GM19238 (cell line): ENCODE measurements at regions not wholly inside any gene's neighbourhood (a gene's known extent, or its start where the extent isn't known, plus 50 kb on each side); places are given as distances from the start of the nearest gene placed in this dataset.

ENCODE experiments used
- DNase-seq: peaks from one replicate; pipeline ENCODE4 v3.0.0; 2011; ENCODE audit warnings: low spot score; ENCODE audit not compliant: insufficient read length

DNA sequence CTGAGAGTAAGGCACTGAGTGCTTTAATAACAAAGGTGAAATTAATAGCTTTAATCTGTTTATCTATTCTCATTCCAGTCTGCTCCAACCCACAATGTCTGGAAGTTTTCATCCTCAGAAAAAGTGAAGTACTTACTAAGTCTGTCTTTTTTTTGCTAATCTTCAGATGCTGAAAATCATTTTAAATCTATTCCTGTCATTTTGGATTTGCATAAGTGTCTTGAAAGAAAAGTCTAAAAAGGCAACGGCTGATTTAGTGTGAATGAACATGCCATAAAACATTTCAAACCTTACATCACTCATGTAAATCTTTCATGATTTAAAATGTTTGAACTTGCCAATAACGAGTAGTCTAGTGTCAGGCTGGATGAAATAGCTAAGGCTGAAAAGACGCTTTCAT lies 685.6 kb downstream of the RPS29 start:
- no peak for DNase-seq

DNA sequence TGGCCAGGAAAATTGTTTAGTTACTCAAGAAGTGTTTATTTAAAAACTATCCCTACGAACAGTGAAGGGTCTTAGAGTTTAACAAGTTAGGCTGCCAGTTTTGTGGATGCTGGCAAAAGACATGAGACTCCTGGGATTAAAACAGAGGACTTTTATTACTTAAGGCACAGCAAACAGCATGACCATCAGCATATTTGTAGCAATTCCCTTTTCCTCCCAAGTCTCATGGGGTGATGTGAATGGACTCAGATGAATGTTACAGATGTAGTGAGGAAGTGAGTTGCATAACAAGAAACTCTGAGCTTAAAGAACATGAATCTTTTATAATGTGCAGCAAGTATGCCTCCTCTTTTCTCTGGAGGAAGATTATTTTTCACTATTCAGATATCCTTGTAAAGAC lies 695.8 kb downstream of the RPS29 start:
- no peak for DNase-seq

DNA sequence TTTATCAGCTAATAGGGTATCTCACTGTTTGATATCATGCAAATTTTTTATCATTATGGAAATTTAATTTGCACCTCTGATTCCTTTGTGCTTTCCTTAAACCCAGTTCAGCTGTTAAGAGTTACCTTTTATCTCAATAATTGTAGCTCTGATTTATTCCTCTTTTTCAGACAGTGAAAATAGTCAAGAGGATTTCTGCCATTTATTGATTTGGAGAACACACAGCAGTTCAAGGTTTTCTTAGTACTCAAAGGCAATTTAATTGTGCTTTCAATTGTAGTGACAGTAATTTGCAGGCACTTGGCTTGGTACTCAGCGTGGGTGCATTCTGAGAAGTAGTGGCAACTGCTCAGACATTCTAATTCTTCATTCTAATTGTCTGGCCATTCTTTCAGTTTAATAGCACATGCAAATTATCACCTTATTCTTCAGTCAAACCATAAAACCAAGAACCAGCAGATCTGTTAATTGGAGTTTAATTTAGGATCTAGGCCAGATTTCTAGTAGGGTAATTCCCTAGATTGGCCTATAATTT lies 709.3 kb downstream of the RPS29 start:
- no peak for DNase-seq

DNA sequence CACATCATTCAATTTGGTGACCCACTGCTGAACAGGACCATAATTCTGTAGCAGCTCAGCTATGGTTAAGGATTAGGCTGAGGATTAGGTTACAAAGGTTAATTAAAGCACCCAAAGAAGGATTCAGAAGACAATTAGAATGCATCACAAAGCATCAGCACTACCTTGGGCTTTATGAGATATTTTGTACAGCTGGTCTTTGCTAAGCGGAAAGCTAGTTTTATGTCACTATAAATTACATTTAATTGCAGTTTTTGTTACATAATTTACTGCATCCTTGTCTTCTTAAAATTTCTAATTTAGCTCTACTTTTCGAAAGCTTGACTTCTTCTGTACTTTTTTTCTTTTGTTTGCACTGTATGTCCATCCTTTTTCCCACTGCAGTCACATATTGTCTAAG lies 711.5 kb downstream of the RPS29 start:
- DNase-seq, result no peak

DNA sequence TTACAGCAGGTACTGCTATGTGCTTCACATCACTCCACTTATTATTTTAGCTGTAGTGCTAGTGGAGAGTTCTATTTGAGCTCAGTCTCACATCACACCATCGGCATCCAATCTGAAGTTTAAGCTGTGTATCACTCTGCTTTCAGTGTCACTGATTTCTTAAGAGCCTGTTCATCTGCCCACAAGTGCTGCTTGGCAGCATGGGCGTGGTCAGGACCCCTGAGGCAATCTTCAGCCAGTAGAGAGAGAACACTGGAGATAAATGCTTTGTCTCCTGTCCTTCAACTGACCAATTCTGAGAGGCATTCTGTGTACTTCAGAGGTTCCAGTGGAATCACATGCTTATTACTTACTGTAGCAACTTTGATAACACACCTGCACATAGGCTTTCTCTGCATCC lies 728.8 kb downstream of the RPS29 start:
- DNase-seq, result no peak

DNA sequence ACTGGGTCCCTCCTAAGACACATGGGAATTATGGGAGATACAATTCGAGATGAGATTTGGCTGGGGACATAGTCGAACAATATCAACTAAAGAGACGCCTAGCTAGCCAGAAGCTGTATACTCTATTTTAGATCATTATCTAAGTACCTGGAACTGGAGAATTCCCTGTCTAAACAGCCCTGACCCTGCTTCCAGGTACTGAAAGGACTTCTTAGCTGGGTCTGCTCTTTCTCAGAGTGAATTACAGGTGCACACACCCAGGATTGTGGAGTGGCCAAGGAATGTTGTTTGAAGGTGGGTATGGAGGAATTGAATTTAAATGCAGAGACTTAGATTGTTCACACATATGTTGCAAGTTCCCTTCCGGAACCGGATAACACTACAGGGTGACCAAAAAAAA lies 733.0 kb downstream of the RPS29 start:
- DNase-seq, result no peak

DNA sequence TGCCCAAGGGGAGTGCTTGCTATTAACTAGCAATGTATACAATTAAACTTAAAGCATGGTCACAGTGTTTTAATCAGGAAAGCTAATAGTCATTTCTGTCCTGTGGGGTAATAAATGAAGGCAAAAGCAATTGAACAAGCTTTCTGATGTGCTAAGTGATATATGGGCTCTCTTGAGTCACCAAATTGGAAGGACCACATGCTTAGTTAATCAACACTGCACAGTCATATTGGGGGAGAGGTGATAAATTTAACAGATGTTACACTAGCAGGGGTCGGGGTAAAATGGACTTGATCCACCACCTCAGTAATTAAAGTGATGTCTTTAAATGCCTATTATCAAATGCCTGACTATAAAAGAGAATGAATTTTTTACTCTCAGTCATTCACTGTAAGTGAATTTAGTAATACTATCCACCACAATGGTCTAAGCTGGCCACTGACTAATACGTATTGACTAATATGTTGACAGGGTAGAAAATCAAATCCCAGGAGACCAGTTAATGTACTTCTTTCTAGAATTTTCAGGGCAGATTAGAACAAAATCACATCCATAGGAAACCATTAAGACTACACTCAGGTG lies 736.3 kb downstream of the RPS29 start:
- DNase-seq, result no peak

DNA sequence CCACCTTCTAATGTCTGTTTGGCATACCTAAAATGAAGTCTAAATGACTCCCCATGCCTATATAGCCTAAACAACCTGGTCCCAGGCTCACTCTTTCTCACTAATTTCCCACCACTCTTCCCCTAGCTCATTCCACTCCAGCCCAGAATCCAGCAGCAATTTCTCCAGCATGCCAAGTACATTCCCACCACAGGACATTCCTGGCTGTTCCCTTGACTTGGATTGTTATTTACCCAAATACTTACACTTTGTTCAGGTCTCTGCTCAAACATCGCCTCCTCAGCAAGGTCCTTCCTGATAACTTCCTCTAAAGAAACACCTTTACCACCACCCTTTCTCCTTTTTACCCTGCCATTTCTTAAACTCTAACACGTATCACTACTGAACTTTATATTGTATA lies 743.4 kb downstream of the RPS29 start:
- DNase-seq, result no peak

DNA sequence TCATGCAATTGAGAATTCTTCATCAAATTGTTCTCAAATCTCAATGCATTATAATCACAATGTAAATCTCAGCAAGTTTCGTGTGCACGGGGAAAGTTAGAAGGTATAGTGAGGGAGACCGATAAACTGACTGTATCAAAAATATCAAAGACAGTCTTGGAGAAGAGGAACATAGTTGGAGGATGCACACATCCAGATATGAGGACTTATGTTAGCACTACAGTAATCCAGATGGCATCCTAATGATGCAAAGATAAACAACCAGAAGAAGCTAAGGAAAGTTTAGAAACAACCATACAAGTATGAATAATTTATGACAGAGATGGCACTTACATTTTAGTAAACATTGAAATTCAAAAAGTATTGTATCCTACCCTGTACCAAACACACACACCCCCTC lies 760.1 kb downstream of the RPS29 start:
- DNase-seq, result no peak

DNA sequence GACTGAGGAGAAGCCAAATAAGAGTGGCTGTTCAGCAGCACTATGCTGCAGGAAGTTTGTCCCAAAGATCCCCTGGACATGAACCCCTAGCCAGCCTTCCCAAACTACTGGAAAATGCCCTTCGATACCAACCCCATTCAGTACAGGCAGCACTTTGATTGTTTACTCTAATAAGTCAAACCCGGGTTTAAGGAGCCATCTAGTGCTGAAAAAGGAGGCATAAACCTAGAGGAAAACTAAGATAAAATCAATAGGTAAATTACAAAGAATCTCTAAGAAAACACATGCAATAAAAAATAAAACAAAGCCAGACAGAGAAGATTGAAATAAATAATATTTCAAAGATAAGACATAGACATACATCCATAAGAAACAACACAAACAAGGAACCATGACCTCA lies 771.6 kb downstream of the RPS29 start:
- no peak for DNase-seq

DNA sequence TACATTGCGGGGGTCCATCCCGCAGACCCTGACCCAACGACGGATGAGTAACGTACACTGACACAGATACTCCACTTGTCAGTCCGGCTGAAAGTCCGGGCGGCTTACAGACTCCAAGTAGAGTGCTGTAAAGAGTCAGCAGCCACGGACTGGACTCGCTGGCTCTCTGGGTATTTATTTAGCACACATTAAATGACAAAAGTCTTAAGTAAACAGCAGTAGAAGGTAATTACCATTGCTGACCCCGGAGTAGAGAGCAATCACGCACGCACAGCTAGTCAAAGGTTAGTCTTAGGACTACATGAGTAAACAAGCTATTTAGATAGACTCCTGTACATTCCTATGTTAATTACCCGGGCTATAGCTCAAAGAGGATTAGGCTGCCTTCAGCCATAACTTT lies 780.9 kb downstream of the RPS29 start:
- DNase-seq, result no peak

DNA sequence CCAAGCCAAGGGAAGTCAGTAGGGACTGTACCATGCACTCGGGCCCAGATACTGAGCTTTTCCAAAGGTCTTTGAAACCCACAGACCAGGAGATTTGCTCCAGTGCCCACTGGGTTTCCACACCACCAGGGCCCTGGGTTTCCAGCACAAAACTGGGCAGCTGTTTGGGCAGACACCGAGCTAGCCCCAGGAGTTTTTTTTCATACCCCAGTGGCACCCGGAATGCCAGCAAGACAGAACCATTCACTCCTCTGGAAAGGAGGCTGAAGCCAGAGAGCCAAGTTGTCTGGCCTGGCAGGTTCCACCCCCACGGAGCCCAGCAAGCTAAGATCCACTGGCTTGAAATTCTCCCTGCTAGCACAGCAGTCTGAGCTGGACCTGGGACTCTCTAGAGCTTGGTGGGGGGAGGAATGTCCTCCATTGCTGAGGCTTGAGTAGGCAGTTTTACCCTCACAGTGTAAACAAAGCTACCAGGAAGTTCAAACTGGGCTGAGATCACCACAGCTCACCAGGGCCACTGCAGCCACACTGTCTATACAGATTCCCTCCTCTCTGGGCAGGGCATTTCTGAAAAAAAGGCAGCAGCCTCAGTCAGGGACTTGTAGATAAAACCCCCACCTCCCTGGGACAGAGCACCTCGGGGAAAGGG lies 793.7 kb downstream of the RPS29 start:
- no peak for DNase-seq

DNA sequence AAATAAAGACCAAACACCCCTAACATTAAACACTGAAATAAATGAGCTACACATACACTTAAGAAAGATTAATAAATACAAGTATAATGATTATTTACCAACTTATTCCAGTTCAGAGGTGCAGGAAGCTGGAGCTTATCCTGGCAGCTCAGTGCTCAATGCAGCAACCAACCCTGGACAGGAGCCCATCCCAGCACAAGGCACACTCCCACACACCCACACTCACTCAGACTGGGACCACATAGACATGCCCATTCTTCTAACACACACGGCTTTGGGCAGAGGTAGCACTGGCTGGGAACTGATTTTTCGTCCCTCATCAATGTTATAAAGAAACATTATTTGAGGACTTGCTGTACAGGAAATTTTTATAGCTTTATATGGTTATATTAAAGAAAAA lies 797.4 kb downstream of the RPS29 start:
- DNase-seq, result no peak

DNA sequence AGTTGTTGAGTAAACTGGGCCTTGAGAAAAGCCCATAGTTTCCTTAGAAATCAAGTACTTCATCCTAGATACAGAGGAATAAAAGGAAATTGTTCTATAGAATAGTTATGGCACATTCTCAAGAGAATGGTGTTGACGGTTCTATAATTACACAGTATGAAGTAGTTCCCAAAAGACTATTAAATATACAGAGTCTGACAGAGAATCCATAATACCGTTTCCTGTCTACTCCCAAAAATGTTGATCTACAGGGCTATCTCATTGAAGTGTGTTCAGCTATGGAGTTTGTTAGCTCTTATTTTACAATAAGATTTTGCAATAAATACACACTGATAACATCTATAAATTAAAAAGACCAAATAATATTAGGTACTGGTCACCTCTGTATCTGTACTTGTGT lies 799.7 kb downstream of the RPS29 start:
- DNase-seq, result no peak

DNA sequence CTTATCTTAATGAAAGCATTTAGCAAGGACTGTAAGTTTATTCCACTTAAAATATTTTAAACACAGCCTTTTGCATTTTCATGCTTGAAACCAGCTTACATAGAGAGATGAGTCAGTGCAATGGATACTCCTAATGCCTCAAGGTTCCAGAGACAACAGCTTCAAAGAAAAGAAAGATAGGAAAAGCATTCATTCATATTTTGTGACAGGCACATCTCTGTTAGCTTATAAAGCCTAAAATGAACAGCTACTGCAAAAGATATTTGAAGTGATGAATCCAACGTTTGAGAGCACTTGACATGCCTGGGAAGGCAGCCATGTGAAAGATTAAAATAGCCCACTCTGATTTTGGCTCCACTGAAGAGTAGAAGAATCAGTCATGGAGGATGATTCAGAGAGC lies 814.5 kb downstream of the RPS29 start:
- no peak for DNase-seq

DNA sequence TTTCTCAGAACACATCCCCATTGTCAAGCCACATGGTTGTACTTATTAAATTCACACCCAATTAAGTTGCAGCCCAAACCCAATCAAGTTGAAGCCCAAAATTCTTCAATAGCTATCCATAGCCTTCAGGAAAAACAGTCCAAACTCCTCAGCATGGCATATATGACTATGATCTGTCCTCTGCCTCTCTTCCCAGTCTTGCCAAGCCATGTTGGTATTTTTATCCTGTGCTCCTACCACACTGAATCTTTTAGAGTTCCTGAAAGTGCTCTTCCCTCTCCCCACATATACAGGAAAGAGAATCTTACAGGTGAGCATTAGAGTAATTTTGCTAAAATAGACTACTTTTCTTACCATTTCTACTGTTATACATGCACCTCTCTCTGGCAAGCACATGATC lies 834.9 kb downstream of the RPS29 start:
- DNase-seq, result no peak

DNA sequence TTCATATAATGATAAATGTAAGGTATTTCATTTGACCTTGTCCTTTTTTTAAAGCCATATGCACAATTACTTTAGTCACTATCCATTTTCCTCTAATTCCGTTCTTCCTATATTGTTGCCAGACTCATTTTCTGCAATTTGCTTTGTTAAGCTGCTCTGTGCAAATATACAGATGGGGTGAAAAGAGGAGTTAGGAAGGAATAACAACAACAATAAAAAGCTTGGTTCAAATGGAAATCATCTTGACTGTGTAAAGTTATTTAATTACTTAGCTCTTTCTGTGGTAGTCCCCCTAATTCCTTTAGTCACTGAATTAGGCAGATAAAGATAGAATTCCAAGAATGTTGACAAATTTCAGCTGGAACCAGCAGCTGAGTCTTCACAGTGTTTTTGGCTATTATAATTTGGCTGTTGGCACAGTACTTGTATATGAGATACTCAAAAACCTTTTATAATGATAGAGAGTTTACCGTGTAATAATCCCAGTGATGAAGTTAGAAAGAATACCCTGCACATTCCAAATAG lies 838.0 kb downstream of the RPS29 start:
- DNase-seq, result no peak

DNA sequence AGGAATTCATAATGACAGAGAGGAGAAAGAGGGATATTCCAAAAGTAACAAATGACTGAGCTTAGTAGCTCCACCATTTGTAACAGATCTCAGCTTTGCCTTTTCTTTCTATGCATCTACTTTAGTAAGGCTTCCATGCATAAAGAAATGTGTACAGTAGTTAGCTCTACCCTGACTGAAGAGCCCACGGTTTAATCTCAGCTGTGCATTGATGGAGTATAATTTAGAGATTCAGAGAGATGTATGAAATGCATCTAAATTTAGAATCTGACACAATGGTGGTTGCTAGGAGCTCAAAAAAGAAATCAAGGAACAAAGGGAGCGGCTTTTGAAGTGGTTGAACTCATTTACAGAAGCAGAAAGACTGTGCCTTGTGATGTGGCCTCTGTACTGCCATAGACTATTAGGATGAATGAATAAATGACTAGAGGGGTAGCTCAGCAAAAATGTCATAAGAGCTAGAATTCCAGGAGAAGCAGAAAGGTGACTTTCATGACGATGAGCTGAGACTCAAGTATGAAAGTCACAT lies 838.6 kb downstream of the RPS29 start:
- DNase-seq, result no peak

DNA sequence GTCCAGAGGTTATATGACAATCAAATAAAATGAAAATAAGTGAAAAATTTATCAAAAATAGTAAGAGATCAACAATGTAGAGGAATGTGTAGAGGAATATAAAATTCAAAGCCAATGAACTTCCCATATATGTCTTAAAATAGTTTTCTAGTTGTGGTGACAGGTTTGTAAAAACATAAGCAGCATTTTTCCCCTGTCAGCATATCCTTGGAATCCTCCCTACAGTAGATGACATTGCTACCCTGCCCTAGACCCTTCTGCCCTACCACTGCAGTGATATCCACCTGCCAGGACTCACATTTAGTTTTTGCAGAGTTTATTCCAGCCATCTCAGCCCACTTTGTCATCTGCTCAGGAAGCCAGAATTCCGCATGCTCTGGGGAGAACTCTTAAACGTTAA lies 842.0 kb downstream of the RPS29 start:
- DNase-seq, result no peak

DNA sequence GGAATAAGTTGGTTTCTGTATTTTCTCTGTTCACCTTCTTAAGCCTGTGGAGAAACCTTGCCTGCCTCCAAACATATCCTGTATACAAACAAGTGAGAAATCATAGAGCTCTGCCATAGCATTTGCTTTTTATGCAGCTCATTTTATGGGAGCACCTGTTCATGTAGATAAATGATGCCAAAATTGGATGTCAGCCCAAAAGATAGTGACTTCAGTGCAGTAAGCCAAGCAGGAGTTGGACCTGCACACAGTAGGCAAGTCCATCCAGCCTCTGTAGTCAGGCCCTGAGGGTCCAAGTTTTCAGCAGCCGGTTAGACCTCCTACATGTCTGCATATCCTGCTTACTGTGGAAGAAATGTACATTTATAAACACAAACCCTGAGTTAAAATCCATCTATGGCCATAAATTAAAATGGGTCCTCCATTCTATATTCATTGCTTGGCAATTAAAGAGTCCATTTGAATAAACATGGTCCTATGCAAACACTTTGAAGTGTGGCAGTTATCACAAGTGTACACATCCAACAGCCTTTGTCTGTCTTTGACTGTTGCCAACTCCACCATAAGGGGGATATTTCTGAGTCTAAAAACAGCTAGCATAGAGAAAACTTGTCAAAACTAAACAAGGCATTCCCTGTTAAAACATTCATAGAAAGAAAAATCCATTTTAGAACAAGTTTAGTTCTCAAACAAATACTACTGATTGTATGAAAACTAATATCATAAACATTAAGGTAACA lies 847.8 kb downstream of the RPS29 start:
- DNase-seq, result no peak

DNA sequence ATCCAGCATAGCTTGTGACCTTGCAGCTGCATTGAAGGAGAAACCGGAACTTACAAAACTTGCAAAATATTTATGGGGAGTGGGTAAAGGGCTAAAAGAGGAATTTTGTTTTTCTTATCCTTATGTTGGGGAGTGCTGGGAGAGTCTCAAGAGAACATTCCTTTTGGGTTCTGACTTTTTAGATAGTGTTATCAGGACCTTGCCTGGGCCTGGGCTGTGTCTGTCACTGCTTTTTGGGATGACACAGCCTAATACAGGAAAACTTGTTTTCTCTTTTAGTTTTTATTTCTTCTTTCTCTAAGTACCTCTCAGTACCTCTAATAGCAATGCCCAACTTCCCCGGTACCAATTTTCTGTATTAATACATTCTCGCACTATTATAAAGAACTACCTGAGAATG lies 850.6 kb downstream of the RPS29 start:
- no peak for DNase-seq

DNA sequence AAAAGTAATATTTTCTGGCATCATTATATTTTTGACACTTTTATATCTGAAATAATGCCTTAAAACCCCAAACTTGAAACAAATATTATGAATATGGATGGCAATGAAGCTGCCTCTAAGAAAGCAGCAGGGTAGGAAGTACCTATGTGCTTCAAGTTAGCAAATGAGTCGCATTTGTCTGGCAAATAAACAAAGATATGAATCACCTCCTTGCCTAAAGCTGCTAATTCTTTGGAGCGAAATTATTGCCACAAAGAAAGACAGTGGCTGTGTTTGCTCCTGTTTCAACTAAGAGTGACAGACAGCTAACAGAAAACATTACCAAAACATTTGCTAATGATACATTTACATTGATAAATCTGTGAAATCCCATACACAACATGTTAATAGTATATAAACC lies 854.9 kb downstream of the RPS29 start:
- DNase-seq, result no peak
